Thoracic aorta (tissue), 2 donors: ENCODE measurements at regions not wholly inside any gene's neighbourhood (a gene's known extent, or its start where the extent isn't known, plus 50 kb on each side); places are given as distances from the start of the nearest gene placed in this dataset.

Experiments
- ATAC-seq: fragments of 150-250 bp; one replicate; pipeline ENCODE4 v1.8.0; 2017; ENCODE audit warnings: low read depth; ENCODE audit not compliant: insufficient number of reproducible peaks, low FRiP score
- DNase-seq: peaks from one replicate; pipeline ENCODE4 v3.0.0-alpha.2; 2020; ENCODE audit warnings: low spot score
- H3K27ac ChIP-seq, 2 donors: fragments of 200-600 bp; sonication (generic); 1 replicate in 1 of 2; 2 replicates in 1 of 2; pipeline ENCODE4 v1.5.1; 2016; ENCODE audit warnings: mild to moderate bottlenecking in 2 of 2, moderate library complexity in 2 of 2
- H3K27me3 ChIP-seq: fragments of 200-600 bp; sonication (generic); replicated peaks from 2 replicates; pipeline ENCODE4 v1.6.0; 2016; ENCODE audit warnings: mild to moderate bottlenecking; ENCODE audit not compliant: insufficient read depth
- H3K36me3 ChIP-seq: fragments of 200-600 bp; sonication (generic); one replicate; pipeline ENCODE4 v1.5.1; 2016
- H3K4me1 ChIP-seq, 2 donors: fragments of 200-600 bp; sonication (generic); 1 replicate in 1 of 2; 2 replicates in 1 of 2; pipeline versions ENCODE4 v1.5.1 to v1.6.0; 2016; ENCODE audit warnings: low read depth in 2 of 2, mild to moderate bottlenecking in 1 of 2; ENCODE audit not compliant: control insufficient read depth in 1 of 2
- H3K4me3 ChIP-seq: fragments of 200-600 bp; sonication (generic); 2 replicates; pipeline ENCODE4 v1.5.1; 2016; ENCODE audit warnings: mild to moderate bottlenecking
- H3K9me3 ChIP-seq: fragments of 200-600 bp; sonication (generic); 2 replicates; pipeline ENCODE4 v1.5.1; 2016
- CTCF ChIP-seq: fragments of 200-600 bp; sonication (generic); IDR thresholded peaks from one replicate; pipeline ENCODE4 v1.5.1; 2019; ENCODE audit warnings: antibody characterized with exemption

DNA sequence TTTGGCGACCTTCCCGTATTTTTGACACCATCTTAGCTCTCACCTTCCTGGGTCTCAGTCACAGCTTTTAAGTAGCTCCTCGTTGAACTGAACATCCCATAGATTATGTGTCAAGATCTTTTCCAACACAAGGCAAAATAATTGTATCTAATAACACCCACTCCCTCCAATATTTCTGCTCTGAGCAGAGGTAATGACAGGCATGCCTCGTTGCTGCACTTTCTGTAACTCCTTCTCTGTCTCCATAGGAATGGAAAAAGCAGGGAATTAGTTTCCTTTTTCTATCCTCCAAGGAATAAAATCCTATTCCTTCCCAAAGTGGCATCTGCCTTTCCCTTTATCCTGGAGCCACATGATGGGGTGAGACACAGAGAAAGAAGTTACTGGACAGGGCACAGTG lies 174.0 kb upstream of the CDH20 start:
- no peak for TF ChIP-seq CTCF
- no peak overlapping the region for H3K27ac ChIP-seq
- H3K27me3 ChIP-seq = no peaks in the 10 kb centered on the region
- ATAC-seq (no peak), DNase-seq (no peak)
- no peak overlapping the region for H3K4me3 ChIP-seq
- no peaks in the 10 kb centered on the region for H3K36me3 ChIP-seq
- H3K9me3 ChIP-seq = no peaks in the 10 kb centered on the region
- no peaks in the 10 kb centered on the region for H3K4me1 ChIP-seq

DNA sequence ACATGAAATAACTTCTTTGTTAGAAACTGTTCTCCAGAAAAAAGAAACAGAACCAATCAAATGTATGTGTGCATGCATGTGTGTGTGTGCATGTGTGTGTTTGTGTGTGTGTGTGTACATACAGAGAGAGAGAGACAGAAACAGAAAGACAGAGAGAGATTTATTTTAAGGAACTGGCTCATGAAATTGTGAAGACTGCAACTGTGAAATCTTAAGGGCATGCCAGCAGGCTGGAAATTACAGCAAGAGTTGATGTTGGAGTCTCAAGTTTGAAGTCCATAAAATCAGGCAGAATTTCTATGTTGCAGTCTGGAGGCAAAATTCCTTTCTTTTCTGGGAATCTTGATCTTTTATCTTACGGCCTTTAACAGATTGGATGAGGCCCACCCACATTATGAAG lies 168.9 kb upstream of the CDH20 start:
- ATAC-seq (no peak), DNase-seq (no peak)
- no peaks in the 10 kb centered on the region for H3K4me1 ChIP-seq
- H3K27ac ChIP-seq = no peak overlapping the region
- TF ChIP-seq CTCF = no peak
- no peaks in the 10 kb centered on the region for H3K9me3 ChIP-seq
- no peak overlapping the region for H3K4me3 ChIP-seq
- no peaks in the 10 kb centered on the region for H3K36me3 ChIP-seq
- no peaks in the 10 kb centered on the region for H3K27me3 ChIP-seq

DNA sequence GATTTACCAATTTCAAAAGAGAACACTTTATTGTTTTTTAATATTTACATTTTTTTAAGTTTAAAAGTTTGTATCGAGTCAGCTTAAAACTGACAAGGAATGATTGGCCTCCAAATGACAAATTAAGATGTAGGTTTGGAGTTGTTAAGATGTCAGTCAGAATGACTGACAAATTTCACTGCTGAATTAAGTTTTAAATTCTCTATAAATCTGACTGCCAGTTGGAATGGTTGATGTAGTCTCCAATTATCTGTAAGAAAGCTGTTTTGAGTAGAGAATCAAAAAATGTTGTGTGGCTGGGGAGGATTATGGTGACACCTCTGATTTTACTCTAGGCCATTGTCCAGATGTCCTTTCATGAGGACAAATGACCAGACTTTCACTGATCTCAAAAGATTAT lies 165.3 kb upstream of the CDH20 start:
- no peak for DNase-seq
- no peak overlapping the region for H3K4me3 ChIP-seq

GRCh38 chr18:61169386-61169785 lies 163.8 kb upstream of the CDH20 start:
- no peaks in the 10 kb centered on the region for H3K36me3 ChIP-seq
- H3K27me3 ChIP-seq = no peaks in the 10 kb centered on the region
- no peak overlapping the region for H3K4me3 ChIP-seq
- H3K9me3 ChIP-seq = no peaks in the 10 kb centered on the region
- H3K4me1 ChIP-seq = no peaks in the 10 kb centered on the region
- no peak overlapping the region for H3K27ac ChIP-seq
- no peak for TF ChIP-seq CTCF
- no peak for DNase-seq
- ATAC-seq = no peak

More for the DNA sequence above, 165.3 kb upstream of the CDH20 start:
- no peak for TF ChIP-seq CTCF
- no peak for ATAC-seq
- no peaks in the 10 kb centered on the region for H3K4me1 ChIP-seq
- no peak overlapping the region for H3K27ac ChIP-seq
- no peaks in the 10 kb centered on the region for H3K27me3 ChIP-seq
- no peaks in the 10 kb centered on the region for H3K36me3 ChIP-seq
- no peaks in the 10 kb centered on the region for H3K9me3 ChIP-seq

- no peak for TF ChIP-seq CTCF
- ATAC-seq (no peak), DNase-seq (no peak)
- Histone ChIP-seq H3K9me3 (no peaks in the 10 kb centered on the region), H3K27ac (no peak overlapping the region), H3K36me3 (no peaks in the 10 kb centered on the region), H3K4me1 (no peaks in the 10 kb centered on the region), H3K27me3 (no peaks in the 10 kb centered on the region), H3K4me3 (no peak overlapping the region)
These were observed 160.6 kb upstream of the CDH20 start for GRCh38 chr18:61172624-61173023.
